Embryonic facial prominence (tissue), 1 donor: ENCODE measurements at regions not wholly inside any gene's neighbourhood (a gene's known extent, or its start where the extent isn't known, plus 50 kb on each side); places are given as distances from the start of the nearest gene placed in this dataset.

ENCODE experiments used
- DNase-seq: peaks from one replicate; pipeline ENCODE4 v3.0.0-alpha.2; 2016; ENCODE audit errors: extremely low spot score

DNA sequence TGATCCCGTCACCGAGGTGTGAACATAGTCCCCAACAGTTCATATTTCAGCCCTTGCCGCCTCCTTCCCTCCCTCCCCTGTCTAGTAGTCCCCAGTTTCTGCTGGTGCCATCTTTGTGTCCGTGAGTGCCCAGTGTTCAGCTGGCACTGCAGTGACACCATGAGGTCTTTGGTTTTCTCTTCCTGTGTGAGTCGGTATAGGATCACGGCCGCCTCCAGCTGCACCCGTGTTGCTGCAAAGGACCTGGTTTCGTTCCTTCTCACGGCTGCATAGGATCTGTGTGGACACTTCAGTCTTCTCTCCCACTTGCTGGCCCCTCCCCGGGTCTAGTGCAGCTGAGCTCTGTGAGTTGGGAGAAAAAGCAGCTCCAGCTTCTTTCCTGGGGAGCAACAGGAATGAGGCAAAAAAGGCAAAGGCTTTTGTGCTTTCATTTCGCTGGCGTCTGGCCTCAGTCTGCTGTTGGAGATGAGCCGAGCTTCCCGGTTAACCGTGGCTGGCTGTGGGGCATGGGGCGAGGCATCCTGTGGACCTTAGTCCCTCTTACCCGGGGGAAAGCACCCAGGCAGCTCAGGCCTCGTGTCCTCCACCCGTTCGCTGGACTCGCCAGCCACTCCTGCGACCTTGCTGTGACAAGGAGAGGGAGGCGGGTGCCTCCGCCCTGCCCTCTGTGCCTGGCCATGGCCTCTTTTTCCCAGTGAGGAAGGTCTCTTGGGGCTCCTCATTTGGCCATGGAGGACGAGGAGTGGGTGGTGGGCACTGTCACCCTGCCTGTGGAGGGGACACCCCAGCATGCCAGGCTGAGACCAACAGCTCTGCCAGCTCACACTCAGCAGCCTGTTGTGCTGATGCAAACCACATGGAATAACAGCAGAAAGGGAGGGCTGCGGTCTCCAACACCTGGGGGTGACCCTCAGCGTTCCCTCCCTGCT, 196.5 kb downstream of the TEX29 start:
- DNase-seq: no peak

DNA sequence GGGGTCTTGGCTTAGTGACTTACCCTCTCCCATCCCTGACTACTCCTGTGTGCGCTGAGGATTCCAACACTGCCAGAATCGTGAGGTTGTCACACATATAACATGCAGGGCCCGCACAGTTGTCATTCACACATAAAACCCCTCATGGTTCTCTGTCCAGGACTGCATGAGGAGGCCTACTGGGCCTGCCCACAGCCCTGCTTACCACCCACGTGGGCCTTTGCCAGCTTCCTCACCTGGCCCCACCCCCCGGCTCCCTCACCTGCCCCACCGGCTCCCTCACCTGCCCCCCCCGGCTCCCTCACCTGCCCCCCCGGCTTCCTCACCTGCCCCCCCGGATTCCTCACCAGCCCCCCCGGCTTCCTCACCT, 197.2 kb downstream of the TEX29 start:
- no peak for DNase-seq

DNA sequence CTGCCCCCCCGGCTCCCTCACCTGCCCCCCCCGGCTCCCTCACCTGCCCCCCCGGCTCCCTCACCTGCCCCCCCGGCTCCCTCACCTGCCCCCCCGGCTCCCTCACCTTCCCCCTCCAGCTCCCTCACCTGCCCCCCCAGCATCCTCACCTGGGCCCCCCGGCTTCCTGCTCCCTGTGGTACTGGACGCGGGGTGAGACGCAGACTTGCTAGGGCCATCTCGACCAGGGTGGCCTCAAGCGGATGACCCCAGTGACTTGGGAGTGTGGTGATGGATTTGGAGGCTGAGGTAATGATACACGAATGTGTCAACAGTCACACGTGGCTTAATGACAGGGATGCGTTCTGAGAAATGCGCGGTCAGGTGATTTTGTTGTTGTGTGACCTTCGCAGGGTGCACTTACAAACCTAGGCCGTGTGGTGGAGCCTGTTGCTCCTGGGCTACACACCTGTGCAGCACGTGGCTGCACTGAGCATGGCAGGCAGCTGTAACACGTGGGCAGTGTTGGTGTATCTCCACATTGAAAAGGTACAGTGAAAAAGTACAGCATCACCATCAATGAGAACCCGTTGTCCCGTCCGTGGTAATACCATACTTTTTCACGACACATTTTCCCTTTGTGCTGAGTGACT, 197.8 kb downstream of the TEX29 start:
- DNase-seq: no peak

DNA sequence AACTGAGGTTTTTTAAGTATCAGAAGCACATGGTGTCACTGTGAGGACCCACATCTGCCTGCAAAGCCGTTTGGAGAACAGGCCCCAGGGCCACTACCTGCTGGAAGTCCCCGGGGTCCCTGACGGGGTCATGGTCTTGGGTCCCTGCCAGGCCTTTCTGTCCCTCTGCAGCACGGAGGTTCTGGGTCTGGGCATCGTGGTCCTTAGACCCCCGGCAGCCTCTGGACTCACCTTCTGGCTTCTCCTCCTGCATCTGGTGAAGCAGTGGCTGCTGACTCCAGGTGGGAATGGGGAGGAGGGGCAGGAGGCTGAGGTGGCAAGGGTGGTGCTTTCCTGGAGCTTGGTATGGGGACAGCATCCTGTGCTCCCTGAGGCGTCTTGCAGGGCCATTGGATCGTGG, 198.6 kb downstream of the TEX29 start:
- DNase-seq: no peak

DNA sequence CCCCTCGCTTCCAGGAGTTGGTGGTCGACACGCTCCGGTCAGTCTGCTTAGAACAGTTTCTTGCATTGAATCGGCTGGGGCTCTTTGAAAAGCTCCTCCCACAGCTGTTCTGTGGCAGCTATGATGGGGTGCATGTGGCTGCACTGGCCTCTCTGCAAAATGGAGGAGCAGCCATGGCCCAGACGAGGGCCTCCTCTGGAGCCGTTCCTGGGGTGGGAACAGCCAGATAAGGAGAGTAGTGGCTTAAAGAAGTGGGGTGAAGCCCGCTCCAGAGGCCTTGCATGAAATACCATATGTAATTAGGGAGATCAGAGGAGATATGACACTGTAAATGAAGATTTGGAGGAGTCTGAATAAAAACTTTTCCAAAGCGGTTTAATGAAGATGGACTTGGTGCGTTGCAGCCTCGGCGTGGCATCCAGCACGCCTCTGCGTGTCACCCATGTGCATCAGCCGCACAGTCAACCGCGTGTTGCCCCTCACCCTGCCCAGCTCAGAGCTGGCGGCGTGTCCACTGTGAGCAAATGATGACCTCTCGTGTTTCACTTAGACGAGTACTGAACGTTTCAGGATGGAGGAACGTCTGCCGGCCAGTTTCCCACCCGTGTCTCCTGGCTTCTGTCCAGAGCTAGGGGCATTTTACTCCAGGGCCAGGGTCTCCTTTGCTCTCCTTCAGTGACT, 199.2 kb downstream of the TEX29 start:
- DNase-seq: no peak

DNA sequence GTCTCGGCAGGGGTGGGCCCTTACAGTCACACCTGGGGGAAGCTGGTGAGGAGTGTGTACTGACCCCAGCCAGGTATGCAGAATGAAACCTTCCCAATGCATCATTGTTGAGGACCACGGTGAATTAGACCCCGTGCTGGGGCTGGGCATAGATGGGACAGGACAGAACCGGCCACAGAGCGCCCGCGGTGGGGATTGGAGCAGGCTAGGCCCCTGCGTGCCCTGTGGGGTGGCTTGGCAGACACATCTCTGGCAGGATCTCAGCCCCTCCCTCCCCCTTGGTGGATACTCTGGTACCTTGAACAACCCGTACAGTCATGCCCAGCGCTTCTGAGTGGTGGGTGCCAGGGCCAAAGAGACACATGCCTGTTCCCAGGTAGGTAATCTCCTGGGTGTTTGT, 200.6 kb downstream of the TEX29 start:
- DNase-seq: no peak

DNA sequence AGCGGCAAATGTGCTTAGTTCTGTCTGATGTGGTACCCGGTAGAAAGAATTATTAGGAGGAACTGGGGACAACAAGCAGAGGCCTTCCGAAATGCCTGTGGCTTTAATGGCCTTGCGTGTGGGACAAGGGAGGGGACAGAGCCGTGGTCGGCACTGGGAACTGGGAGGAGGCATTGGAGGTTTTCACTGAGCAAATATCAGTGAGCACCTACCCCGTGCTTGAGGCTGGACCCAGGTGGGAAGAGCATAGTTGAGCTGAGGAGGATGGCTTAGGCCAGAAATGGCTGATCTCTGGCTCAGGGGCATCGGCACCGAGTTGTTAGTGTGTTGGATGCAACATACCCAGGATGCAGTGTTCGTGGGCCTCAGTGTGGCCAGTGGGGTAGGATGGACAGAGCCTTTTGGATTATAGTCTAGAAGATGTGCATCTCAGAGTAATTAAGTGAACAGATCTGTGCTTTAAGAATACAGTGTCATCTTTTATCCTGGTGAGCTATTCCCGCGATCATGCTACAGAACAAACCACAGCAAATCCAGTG, 201.3 kb downstream of the TEX29 start:
- DNase-seq: no peak

DNA sequence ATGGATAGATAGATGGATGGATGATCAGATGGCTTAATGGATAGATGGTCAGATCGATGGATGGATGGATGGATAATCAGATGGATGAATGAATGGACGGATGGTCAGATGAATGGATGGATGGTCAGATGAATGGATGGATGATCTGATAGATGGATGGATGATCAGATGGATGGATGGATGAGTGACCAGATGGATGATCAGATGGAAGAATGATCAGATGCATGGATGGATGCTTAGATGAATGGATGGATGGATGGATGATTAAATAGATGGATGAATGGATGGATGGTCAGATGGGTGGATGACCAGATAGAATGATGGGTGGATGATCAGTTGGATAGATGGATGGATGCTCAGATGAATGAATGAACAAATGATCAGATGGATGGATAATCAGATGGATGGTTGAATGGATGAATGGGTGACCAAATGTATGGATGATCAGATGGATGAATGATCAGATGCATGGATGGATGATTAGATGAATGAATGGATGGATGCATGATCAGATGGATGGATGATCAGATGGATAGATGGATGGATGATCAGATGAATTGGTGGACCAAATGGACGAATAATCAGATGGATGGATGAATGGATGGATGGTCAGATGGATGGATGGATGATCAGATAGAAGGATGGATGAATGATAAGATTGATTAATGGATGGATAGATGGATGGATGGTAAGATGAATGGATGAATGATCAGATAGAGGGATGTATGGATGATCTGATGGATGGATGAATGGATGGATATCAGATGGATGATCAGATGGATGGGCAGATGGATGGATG, 205.1 kb downstream of the TEX29 start:
- DNase-seq: no peak

DNA sequence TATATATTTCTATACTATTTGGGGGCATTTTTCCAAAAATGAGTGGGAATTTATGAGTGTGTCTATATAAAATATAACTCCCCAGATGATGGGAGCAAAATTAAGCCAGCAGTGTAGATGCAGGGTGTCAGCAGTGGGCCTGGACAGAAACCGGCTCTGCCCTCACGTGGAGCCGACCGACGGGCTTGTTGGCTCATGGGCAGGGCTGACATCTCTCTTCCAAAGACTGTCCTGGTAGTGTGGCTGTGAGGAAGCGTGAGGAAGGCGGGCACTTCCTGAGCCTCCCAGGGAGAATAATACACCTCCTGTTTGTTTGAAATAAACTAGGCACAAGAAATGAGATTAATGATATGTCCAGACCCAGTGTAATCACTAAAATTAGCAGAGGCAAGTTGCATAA, 206.5 kb downstream of the TEX29 start:
- no peak for DNase-seq

DNA sequence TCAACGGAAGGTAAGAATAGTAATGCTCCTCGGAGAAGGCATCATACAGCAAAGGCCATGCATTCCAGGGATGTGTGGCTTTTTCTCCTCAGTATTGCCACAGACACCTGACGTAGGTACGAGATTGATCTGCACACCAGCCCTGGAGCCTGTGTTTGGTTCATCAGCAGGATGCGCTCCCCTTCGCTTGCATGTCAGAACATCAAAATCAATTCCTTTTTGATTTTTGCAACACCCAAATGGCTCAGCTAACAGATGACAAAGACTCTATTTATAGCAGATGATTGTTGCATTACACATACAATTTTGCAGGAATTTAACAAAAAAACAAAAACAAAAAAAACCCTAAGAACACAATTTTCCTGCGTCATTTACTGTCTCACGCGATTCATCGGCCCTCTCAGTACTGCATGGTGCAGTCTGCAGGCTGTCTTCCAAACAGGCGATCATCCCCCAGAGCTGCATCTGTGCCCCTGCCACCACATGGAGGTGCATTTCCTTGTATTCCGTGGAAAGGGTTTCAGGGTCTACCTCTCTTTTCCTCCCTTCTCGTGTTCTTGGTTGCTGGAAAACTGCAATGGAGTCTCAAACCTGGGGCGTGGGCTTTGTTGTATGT, 207.3 kb downstream of the TEX29 start:
- no peak for DNase-seq

DNA sequence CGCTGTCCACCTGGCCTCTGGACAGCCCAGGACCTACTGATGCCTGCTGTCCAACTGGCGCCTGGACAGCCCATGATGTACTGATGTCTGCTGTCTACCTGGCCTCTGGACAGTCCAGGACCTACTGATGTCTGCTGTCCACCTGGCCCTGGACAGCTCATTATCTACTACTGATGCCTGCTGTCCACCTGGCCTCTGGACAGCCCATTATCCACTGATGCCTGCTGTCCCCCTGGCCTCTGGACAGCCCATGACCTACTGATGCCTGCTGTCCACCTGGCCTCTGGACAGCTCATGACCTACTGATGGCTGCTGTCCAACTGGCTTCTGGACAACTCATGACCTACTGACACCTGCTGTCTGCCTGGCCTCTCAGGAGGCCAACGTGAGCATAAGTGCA, 208.1 kb downstream of the TEX29 start:
- no peak for DNase-seq

DNA sequence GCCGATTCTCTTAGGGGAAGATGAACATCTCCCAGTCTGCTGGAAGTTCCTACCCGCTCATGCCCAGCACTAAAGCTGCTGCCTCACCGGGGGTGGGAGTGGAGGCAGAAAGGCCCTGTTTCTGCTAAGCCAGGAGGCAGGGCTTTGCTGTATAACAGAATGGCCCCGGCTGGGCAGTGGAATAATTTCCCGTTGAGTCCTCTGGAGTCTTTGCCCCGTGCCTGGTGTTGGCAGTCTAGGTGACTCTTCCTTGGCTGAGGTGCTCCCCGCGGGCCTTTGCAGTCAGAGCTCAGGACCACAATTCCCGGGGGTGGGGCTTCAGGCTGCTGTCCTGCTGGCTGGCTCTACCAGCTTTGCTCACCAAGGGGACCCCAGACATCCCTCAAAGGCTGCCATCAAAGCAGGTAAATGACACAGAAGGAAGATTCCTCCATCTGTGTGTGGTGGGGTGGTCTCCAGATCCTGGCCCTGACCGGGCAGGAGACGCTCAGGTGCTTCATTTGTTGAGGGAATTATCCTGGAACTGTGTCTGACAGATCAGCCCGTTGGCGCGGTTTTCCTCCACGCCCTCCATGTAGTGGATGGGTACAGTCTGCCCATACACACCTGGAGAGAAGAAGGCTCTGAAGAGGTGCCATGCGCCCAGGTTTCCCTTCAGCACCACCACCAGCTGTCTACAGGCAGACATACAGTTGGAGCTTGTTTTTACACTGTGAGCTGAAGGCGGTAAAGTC, 209.9 kb downstream of the TEX29 start:
- DNase-seq: no peak

DNA sequence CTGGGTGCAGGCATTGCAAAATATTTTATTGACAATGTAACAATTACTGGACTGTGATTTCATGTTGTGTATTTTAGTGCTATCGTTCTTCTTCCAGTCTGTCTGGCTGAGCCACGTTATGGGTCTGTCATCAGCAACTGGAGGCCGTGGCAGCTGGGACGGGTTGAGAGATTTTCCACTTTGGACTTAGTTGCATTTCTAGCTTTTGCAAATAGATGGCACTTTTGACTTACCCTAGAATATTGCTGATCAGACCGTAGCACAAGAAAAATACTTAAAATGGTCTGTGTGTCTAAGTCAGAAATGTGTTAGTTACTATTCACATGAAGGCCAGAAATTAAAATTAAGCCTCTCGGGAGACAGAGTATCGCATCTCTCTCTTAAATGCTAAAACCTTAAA, 211.1 kb downstream of the TEX29 start:
- peak; percentile 55 for DNase-seq

DNA sequence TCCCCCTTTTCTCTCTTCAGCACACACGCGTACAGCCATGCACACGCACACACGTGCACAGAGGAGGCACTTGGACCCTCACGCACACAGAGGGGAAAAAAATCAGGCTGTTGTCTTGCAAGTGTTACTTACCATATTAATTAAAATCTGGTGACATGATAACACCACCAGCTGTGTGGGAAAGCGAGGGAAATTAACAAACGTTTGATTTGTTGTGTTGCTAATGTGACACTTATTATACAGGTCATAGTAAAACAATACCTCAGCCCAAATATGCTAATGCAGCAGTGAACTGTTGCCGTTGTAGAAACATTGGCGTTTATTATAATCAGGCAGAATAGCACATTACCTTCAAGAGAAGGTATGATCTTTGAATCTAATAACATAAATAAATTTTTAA, 211.7 kb downstream of the TEX29 start:
- no peak for DNase-seq

DNA sequence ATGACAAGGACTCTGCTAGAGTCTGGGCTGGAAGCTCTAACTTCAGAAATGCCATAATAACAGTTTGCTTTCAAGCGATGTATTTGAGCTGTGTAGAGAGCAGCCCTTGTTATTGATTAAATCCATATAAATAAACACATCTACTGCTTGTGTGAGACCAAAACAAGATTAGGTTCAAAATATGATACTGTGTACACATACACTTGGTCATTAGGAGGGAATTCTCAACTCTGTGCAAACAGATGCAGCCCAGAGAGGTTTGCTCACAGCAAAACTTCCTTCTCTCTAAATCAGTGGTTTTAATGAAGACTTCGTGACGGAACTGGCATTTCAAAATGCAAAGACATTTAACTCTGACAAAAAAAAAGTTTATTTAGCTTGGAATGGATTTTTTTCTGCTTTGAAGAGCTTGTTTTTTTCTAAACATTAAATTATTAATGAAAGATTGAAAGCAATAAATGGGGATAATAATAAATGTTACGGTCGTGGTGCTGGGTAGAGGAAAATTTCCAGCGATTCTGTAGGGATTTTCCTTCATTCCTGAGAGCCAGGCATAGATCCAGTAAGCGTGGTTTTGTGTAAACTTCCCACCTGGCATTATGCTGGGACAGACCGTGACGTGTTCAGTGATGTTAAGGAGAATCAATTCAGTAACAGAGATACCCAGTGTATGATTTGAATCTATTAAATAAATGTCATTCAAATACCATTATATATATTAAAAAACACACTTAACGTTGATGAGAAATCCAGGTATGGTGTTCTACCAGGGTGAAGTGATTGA, 213.7 kb downstream of the TEX29 start:
- DNase-seq: no peak

DNA sequence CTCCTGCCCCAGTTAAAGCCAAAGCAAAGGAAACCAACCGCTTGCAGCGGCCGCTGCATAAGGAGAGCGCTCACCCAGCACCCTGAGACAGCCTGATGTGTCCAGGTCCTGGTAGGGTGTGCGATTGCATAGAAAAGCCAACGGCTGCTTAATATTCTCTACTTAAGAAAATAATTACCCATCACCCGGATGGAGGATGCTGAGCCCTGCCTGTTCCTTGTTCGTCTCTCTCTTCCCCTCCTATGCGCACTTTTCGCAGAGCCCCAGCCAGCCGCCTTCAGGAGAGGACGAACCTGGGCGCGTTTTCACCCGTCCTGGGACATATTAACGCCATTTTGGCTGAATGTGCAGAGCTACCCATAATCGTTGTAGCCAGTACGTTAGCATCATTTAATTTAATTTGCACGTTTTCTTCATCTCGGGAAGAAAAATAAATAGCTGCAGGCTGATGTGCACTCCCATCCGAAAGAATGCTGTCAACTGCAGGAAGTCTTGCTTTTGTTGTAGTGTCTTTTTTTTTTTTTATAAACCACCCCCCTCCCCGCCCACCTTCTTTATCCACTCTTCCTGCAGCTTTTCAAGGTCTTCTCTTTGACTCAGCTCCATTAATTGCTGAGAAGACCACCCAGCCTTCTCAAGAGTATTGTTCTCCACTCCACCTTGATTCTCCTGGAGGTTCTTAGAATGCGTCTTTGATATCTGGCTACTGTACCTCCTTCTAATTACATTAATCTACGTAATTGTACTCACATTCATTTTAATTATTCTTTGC, 214.5 kb downstream of the TEX29 start:
- no peak for DNase-seq

DNA sequence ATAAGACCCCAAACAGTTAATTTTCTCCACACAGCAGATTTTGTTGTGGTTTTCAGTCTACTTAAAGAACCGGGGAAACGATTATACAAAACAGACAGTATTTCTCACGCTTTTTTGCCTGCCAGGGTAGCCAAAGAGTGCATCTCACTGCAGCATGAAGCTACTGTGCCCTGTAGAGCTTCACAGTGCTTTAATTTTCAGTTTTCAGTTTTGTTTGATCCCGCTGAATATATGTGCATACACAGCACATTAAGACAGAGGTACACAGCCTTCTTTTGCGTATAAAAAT, 215.0 kb downstream of the TEX29 start:
- no peak for DNase-seq

DNA sequence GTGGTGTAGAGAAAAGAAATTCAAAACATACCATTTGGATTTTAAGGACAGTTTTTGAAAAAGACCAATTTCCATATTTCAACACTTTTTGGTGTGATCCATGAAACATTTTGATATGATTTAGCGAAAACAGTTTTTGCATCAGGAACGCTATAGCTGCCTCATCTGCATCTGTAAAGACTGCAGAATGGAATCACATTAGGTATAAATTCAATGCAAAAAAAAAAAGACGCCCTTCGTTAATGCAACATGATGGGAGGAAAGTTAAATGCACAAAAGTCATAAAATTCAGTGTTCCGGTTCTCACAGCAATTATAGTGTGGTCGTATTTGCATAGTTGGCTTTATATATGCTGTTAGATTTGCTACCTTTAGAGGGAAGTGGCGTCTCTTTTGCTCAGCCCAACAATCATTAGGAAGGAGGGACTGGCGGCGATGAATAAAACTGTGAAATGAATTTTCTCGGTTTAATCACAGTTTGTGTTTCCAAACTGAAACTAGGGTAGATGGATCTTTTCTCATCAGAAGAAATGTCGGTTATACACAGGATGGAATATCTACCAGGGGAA, 215.7 kb downstream of the TEX29 start:
- no peak for DNase-seq
